ENCODE measurements at regions not wholly inside any gene's neighbourhood (a gene's known extent, or its start where the extent isn't known, plus 50 kb on each side); places are given as distances from the start of the nearest gene placed in this dataset.

GRCh38 chr1:228866468-228866867 lies 131.2 kb downstream of the RHOU start:
- TF ChIP-seq, protein P1, sequence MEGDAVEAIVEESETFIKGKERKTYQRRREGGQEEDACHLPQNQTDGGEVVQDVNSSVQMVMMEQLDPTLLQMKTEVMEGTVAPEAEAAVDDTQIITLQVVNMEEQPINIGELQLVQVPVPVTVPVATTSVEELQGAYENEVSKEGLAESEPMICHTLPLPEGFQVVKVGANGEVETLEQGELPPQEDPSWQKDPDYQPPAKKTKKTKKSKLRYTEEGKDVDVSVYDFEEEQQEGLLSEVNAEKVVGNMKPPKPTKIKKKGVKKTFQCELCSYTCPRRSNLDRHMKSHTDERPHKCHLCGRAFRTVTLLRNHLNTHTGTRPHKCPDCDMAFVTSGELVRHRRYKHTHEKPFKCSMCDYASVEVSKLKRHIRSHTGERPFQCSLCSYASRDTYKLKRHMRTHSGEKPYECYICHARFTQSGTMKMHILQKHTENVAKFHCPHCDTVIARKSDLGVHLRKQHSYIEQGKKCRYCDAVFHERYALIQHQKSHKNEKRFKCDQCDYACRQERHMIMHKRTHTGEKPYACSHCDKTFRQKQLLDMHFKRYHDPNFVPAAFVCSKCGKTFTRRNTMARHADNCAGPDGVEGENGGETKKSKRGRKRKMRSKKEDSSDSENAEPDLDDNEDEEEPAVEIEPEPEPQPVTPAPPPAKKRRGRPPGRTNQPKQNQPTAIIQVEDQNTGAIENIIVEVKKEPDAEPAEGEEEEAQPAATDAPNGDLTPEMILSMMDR (IDR thresholded peaks at IDR 0.05), result no peak
- no peak for TF ChIP-seq POLR2A (IDR thresholded peaks at IDR 0.05)
